GM23338 (cell line): ENCODE measurements at regions not wholly inside any gene's neighbourhood (a gene's known extent, or its start where the extent isn't known, plus 50 kb on each side); places are given as distances from the start of the nearest gene placed in this dataset.

Experiments
- ATAC-seq: fragments of 200-7000 bp; cut with Tn5 transposase; 3 replicates; pipeline ENCODE4 v1.9.1; 2020
- DNase-seq: peaks from one replicate; pipeline ENCODE4 v3.0.0-alpha.2; 2015; ENCODE audit warnings: low spot score
- H2AFZ ChIP-seq: fragments of 200-600 bp; sonication (generic); 2 replicates; pipeline ENCODE4 v1.8.0; 2016; ENCODE audit warnings: antibody characterized with exemption, mild to moderate bottlenecking, moderate library complexity
- H3F3A ChIP-seq: fragments of 200-600 bp; sonication (generic); replicated peaks from 2 replicates; pipeline ENCODE4 v1.8.0; 2017; ENCODE audit warnings: antibody characterized with exemption, mixed run types, low read depth
- H3K27ac ChIP-seq: fragments of 200-600 bp; sonication (generic); 2 replicates; pipeline ENCODE4 v1.6.1; 2016; ENCODE audit warnings: low read depth
- H3K27me3 ChIP-seq: fragments of 200-600 bp; sonication (generic); 2 replicates; pipeline ENCODE4 v1.8.0; 2016; ENCODE audit warnings: mild to moderate bottlenecking, mixed run types, moderate library complexity; ENCODE audit not compliant: insufficient read depth
- H3K36me3 ChIP-seq: fragments of 200-600 bp; sonication (generic); 2 replicates; pipeline ENCODE4 v1.8.0; 2016; ENCODE audit warnings: mild to moderate bottlenecking; ENCODE audit not compliant: insufficient read depth
- H3K4me1 ChIP-seq: fragments of 200-600 bp; sonication (generic); 2 replicates; pipeline ENCODE4 v1.8.0; 2016; ENCODE audit warnings: mild to moderate bottlenecking, moderate library complexity; ENCODE audit not compliant: insufficient read depth
- H3K4me2 ChIP-seq: fragments of 200-600 bp; sonication (generic); 2 replicates; pipeline ENCODE4 v1.7.1; 2017; ENCODE audit warnings: mixed run types
- H3K4me3 ChIP-seq: fragments of 200-600 bp; sonication (generic); 2 replicates; pipeline ENCODE4 v1.6.1; 2016; ENCODE audit warnings: mixed run types
- H3K79me2 ChIP-seq: fragments of 200-600 bp; sonication (generic); replicated peaks from 2 replicates; pipeline ENCODE4 v1.8.0; 2017; ENCODE audit warnings: mild to moderate bottlenecking; ENCODE audit not compliant: insufficient read depth
- H3K9me2 ChIP-seq: fragments of 200-600 bp; sonication (generic); 2 replicates; pipeline ENCODE4 v1.8.0; 2017; ENCODE audit not compliant: insufficient read depth
- H4K20me1 ChIP-seq: fragments of 200-600 bp; sonication (generic); replicated peaks from 2 replicates; pipeline ENCODE4 v1.8.0; 2017; ENCODE audit warnings: mild to moderate bottlenecking; ENCODE audit not compliant: insufficient read depth
- H3K27ac Mint-ChIP-seq: 2 replicates; pipeline ENCODE4 v1.8.0; 2020; ENCODE audit warnings: inconsistent platforms, mild to moderate bottlenecking, moderate library complexity, mixed read lengths
- H3K27me3 Mint-ChIP-seq: 3 replicates; pipeline ENCODE4 v1.8.0; 2022; ENCODE audit warnings: low read depth, mild to moderate bottlenecking, moderate library complexity, mixed read lengths, inconsistent platforms; ENCODE audit not compliant: insufficient read depth, poor library complexity
- H3K36me3 Mint-ChIP-seq: 3 replicates; pipeline ENCODE4 v1.8.0; 2021; ENCODE audit warnings: low read depth, mild to moderate bottlenecking, inconsistent platforms, moderate library complexity, mixed read lengths
- H3K4me1 Mint-ChIP-seq: 3 replicates; pipeline ENCODE4 v1.8.0; 2020; ENCODE audit warnings: mild to moderate bottlenecking, inconsistent platforms, mixed read lengths
- H3K4me3 Mint-ChIP-seq: 3 replicates; pipeline ENCODE4 v1.8.0; 2021; ENCODE audit warnings: moderate library complexity, mild to moderate bottlenecking, inconsistent platforms, mixed read lengths
- H3K9me3 Mint-ChIP-seq: 3 replicates; pipeline ENCODE4 v1.8.0; 2020; ENCODE audit warnings: moderate library complexity, mild to moderate bottlenecking, inconsistent platforms, mixed read lengths
- CREB1 ChIP-seq: fragments of 250-450 bp; sonication (Bioruptor Pico); IDR thresholded peaks from 2 replicates; pipeline ENCODE4 v1.5.0; 2020; ENCODE audit warnings: low read depth, mild to moderate bottlenecking, moderate library complexity
- EZH2 ChIP-seq: fragments of 200-600 bp; sonication (generic); IDR thresholded peaks from one replicate; pipeline ENCODE4 v1.8.0; 2017; ENCODE audit warnings: antibody characterized with exemption, mild to moderate bottlenecking, low read depth; ENCODE audit not compliant: unreplicated experiment
- NANOG ChIP-seq: IDR thresholded peaks from 2 replicates; pipeline ENCODE4 v1.6.1; 2016; ENCODE audit warnings: antibody characterized with exemption, borderline replicate concordance
- POLR2AphosphoS5 ChIP-seq: IDR thresholded peaks from 2 replicates; pipeline ENCODE4 v1.6.1; 2016; ENCODE audit warnings: antibody characterized with exemption, low read depth
- STAT1 ChIP-seq: IDR thresholded peaks from one replicate; pipeline ENCODE4 v1.6.1; 2016; ENCODE audit warnings: antibody characterized with exemption; ENCODE audit not compliant: unreplicated experiment
- ZNF114 ChIP-seq: fragments of 250-450 bp; sonication (Bioruptor Pico); IDR thresholded peaks from 2 replicates; pipeline ENCODE4 v1.5.0; 2020; ENCODE audit warnings: mild to moderate bottlenecking, moderate library complexity
- TF ChIP-seq, protein P1 (sequence below): IDR thresholded peaks from one replicate; pipeline ENCODE4 v1.6.1; 2018; ENCODE audit warnings: antibody characterized with exemption; ENCODE audit not compliant: unreplicated experiment
- TF ChIP-seq, protein P2 (sequence below), 2 experiments: fragments of 200-600 bp in 1 of 2; sonication (generic) in 1 of 2; conservative IDR thresholded peaks; 2 replicates each; pipeline versions ENCODE4 v1.5.1 to v1.6.1; 2016 to 2017; ENCODE audit warnings: antibody characterized with exemption in 2 of 2, low read depth in 2 of 2, mild to moderate bottlenecking in 2 of 2, moderate library complexity in 1 of 2
- TF ChIP-seq, protein P3 (sequence below): IDR thresholded peaks from 2 replicates; pipeline ENCODE4 v1.6.1; 2016; ENCODE audit warnings: antibody characterized with exemption

DNA sequence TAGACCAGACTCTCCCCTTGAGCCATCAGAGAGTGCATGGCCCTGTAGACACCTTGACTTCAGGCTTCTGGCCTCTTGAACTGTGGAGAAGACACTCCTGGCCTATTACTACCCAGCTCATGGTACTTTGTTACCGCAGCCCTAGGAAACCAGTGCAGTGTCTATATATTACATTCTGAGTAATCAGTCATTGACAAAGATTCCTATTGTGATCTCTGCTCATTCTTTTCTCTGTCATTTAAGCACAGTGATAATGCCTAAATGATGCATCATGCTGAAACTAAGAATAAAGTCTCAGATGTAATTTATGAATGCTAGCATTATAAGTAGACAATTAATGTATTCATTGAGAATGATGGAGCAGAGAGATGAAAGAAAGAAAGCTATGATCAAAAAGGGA is 603.5 kb downstream of the SOCS6 start:
- H3K27me3 Mint-ChIP-seq: peaks cover 2% of the 10 kb centered on the region

DNA sequence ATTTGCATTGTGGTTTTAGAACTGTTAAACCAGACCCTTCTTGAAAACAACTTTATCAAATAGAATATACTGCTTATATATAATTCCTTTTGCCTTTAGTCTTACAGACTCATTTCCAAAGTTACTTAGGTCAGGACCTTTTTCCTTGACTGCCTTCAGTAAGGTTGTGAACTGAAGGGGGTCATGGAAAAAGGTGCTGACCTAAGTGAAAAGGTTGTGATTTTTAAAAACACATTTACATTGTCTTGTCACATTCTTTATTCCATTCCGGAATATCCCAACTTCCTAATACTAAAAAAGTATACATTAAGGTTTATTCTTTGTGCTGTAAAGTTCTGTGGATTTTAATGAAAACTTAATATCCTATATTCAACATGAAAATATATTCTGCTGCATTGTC is 581.4 kb downstream of the SOCS6 start:
- Mint-ChIP-seq H3K4me3 (no peak overlapping the region), H3K36me3 (peaks cover 12% of the 10 kb centered on the region; the same call in 2 of the 3 replicates), H3K4me1 (no peaks in the 10 kb centered on the region), H3K9me3 (peaks cover 90% of the 10 kb centered on the region), H3K27me3 (peaks cover 3% of the 10 kb centered on the region), H3K27ac (no peak overlapping the region)
- Histone ChIP-seq H3K79me2 (no peaks in the 10 kb centered on the region), H3K36me3 (peaks cover 11% of the 10 kb centered on the region), H3F3A (no peaks in the 10 kb centered on the region), H3K27ac (no peak overlapping the region), H3K4me3 (no peak overlapping the region), H3K27me3 (no peaks in the 10 kb centered on the region), H2AFZ (no peak overlapping the region), H3K4me2 (no peak overlapping the region), H4K20me1 (no peaks in the 10 kb centered on the region), H3K9me2 (no peaks in the 10 kb centered on the region), H3K4me1 (no peaks in the 10 kb centered on the region)
- DNase-seq (no peak), ATAC-seq (no peak)
- no peak for TF ChIP-seq EZH2
- no peak for TF ChIP-seq CREB1 (CRISPR knock-in tag)

More for the DNA sequence above, 603.5 kb downstream of the SOCS6 start:
- Histone ChIP-seq H3K27me3 (no peaks in the 10 kb centered on the region), H3K4me1 (no peaks in the 10 kb centered on the region), H3K4me3 (no peak overlapping the region), H3K9me2 (no peaks in the 10 kb centered on the region), H2AFZ (no peak overlapping the region), H3K79me2 (no peaks in the 10 kb centered on the region), H3K27ac (no peak overlapping the region), H3F3A (no peaks in the 10 kb centered on the region), H3K4me2 (no peak overlapping the region), H4K20me1 (no peaks in the 10 kb centered on the region), H3K36me3 (peaks cover 3% of the 10 kb centered on the region; the same call in 1 of the 2 replicates)
- H3K36me3 Mint-ChIP-seq: peaks cover 18% of the 10 kb centered on the region; the same call in 2 of the 3 replicates
- no peaks in the 10 kb centered on the region for H3K4me1 Mint-ChIP-seq
- peaks cover 92% of the 10 kb centered on the region for H3K9me3 Mint-ChIP-seq
- no peak overlapping the region for H3K27ac Mint-ChIP-seq
- H3K4me3 Mint-ChIP-seq: no peak overlapping the region
- no peak for TF ChIP-seq NANOG
- TF ChIP-seq EZH2: no peak
- ATAC-seq (no peak), DNase-seq (no peak)

DNA sequence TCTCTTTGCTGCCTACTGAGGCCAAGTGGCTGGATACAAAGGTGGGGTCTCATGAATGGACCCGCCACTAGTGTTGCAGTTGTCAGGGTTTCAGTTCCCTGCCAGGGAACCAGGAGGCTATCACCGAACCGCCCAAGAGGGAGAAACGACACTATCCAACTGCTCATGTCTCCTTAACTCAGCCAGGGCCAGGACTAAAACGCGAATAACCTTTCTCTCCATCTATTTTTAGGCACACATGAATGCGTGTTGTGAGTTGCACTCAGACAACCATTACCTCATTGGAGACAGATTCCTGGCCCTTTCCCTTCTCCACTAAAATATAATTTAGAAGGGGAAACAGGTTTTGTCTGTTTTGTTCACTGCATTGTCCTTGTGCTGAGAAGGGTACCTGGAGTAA is 559.5 kb downstream of the SOCS6 start:
- no peak overlapping the region for H3K4me3 Mint-ChIP-seq
- Histone ChIP-seq H3K27ac (no peak overlapping the region), H3K79me2 (no peaks in the 10 kb centered on the region), H3K27me3 (no peaks in the 10 kb centered on the region), H3K9me2 (no peaks in the 10 kb centered on the region), H2AFZ (no peak overlapping the region), H3K4me1 (no peaks in the 10 kb centered on the region), H3K4me2 (no peak overlapping the region), H3K36me3 (peaks cover 11% of the 10 kb centered on the region), H4K20me1 (no peaks in the 10 kb centered on the region), H3K4me3 (no peak overlapping the region), H3F3A (no peaks in the 10 kb centered on the region)
- H3K27me3 Mint-ChIP-seq: no peaks in the 10 kb centered on the region
- H3K36me3 Mint-ChIP-seq: peaks cover 16% of the 10 kb centered on the region
- ATAC-seq (no peak), DNase-seq (no peak)
- TF ChIP-seq NANOG (no peak), STAT1 (no peak), ZNF114 (no peak), POLR2AphosphoS5 (no peak), CREB1 (CRISPR knock-in tag) (no peak)
- TF ChIP-seq, protein P1, sequence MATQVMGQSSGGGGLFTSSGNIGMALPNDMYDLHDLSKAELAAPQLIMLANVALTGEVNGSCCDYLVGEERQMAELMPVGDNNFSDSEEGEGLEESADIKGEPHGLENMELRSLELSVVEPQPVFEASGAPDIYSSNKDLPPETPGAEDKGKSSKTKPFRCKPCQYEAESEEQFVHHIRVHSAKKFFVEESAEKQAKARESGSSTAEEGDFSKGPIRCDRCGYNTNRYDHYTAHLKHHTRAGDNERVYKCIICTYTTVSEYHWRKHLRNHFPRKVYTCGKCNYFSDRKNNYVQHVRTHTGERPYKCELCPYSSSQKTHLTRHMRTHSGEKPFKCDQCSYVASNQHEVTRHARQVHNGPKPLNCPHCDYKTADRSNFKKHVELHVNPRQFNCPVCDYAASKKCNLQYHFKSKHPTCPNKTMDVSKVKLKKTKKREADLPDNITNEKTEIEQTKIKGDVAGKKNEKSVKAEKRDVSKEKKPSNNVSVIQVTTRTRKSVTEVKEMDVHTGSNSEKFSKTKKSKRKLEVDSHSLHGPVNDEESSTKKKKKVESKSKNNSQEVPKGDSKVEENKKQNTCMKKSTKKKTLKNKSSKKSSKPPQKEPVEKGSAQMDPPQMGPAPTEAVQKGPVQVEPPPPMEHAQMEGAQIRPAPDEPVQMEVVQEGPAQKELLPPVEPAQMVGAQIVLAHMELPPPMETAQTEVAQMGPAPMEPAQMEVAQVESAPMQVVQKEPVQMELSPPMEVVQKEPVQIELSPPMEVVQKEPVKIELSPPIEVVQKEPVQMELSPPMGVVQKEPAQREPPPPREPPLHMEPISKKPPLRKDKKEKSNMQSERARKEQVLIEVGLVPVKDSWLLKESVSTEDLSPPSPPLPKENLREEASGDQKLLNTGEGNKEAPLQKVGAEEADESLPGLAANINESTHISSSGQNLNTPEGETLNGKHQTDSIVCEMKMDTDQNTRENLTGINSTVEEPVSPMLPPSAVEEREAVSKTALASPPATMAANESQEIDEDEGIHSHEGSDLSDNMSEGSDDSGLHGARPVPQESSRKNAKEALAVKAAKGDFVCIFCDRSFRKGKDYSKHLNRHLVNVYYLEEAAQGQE: no peak
- TF ChIP-seq, protein P2, sequence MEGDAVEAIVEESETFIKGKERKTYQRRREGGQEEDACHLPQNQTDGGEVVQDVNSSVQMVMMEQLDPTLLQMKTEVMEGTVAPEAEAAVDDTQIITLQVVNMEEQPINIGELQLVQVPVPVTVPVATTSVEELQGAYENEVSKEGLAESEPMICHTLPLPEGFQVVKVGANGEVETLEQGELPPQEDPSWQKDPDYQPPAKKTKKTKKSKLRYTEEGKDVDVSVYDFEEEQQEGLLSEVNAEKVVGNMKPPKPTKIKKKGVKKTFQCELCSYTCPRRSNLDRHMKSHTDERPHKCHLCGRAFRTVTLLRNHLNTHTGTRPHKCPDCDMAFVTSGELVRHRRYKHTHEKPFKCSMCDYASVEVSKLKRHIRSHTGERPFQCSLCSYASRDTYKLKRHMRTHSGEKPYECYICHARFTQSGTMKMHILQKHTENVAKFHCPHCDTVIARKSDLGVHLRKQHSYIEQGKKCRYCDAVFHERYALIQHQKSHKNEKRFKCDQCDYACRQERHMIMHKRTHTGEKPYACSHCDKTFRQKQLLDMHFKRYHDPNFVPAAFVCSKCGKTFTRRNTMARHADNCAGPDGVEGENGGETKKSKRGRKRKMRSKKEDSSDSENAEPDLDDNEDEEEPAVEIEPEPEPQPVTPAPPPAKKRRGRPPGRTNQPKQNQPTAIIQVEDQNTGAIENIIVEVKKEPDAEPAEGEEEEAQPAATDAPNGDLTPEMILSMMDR (conservative IDR thresholded peaks at IDR 0.05; ENCODE audit: low read depth in 2 of 2): no peak
- TF ChIP-seq, protein P3, sequence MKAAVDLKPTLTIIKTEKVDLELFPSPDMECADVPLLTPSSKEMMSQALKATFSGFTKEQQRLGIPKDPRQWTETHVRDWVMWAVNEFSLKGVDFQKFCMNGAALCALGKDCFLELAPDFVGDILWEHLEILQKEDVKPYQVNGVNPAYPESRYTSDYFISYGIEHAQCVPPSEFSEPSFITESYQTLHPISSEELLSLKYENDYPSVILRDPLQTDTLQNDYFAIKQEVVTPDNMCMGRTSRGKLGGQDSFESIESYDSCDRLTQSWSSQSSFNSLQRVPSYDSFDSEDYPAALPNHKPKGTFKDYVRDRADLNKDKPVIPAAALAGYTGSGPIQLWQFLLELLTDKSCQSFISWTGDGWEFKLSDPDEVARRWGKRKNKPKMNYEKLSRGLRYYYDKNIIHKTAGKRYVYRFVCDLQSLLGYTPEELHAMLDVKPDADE: no peak
- H3K9me3 Mint-ChIP-seq: peaks cover 91% of the 10 kb centered on the region
- no peak overlapping the region for H3K27ac Mint-ChIP-seq
- H3K4me1 Mint-ChIP-seq: no peaks in the 10 kb centered on the region
